ENCODE measurements at regions not wholly inside any gene's neighbourhood (a gene's known extent, or its start where the extent isn't known, plus 50 kb on each side); places are given as distances from the start of the nearest gene placed in this dataset.
"Not testable (repeated sequence)": the region's sequence is repeated elsewhere in the genome, so short reads cannot be mapped to it uniquely, and the experiment has no call there.

DNA sequence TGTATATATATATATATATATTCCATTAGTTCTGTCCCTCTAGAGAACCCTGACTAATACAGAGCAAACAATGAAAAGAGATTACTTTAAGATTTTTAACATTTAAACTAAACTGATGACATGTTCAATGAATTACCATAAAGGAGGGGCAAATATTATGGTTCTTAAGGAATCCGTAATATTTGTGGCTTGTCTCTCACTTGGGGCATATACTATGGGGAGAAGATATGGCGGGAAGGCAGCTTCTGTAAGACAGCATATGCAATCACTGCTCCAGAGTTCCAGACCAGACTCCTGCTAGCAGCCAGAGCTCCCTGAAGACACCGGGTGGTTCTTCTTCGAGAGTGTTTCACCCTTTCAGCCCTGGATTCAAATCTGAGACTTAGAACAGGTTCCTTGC lies 321.1 kb upstream of the NT5E start:
- POLR2A ChIA-PET, result no interaction called here

DNA sequence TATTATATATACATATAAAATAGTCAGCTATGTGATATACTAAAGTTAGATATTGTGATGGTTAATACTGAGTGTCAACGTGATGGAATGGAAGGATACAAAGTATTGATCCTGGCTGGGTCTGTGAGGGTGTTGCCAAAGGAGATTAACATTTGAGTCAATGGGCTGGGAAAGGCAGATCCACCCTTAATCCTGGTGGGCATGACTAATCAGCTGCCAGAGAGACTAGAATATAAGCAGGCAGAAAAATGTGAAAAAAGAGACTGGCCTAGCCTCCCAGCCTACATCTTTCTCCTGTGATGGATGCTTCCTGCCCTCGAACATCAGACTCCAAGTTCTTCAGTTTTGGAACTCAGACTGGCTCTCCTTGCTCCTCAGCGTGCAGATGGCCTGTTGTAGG lies 321.6 kb upstream of the NT5E start:
- DNase-seq (ENCODE audit: low read depth, low spot score); H3K4me3 ChIP-seq (ENCODE audit: low read depth, low read length); POLR2A ChIA-PET: not testable (repeated sequence)
- CTCF ChIA-PET, result interaction anchor here (0.7 to 1.8 kb wide), 5 partner anchors 8 to 350 kb away, joined by 3 to 5 read pairs (median 4); no protein-coding TSS in a partner anchor

More for the DNA sequence above, 321.1 kb upstream of the NT5E start:
- CTCF ChIA-PET, result interaction anchor here (0.7 to 1.4 kb wide), 2 partner anchors 13 to 113 kb away, joined by 3 to 5 read pairs; no protein-coding TSS in a partner anchor
- DNase-seq (ENCODE audit: low read depth, low spot score), result no peak
- no peak for TF ChIP-seq CTCF (IDR thresholded peaks at IDR 0.05; ENCODE audit: insufficient read depth, low read length, missing control alignments)
- H3K4me3 ChIP-seq (ENCODE audit: low read depth, low read length), result no peak overlapping the region

DNA sequence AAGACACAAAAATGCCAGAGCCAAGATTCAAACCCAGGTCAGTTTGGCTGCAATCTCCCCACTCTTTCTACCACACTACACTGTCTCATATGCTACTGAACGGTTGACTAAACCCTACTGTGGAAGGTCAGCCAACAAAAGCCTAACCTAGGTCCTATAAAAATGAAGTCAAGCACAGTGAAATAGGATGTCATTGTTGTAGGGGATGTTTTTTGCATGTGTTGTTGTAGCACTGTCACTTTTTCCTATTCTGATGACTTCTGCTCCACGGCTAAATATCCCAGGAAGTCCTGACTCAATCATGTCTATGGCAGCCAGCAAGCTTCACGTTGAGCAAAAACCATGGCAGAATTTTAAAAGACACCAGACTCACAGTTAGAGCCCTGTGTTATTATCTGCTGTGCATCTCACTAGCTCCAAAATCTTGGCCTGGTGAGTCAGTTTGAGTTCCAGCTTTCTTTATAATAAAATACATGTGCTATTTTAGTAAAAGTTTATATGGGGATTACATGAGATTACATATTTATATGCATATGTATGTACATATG lies 322.1 kb upstream of the NT5E start:
- TF ChIP-seq CTCF (IDR thresholded peaks at IDR 0.05; ENCODE audit: insufficient read depth, low read length, missing control alignments), result no peak
- CTCF ChIA-PET, result interaction anchor here (0.7 to 1.8 kb wide), 6 partner anchors 8 to 349 kb away, joined by 3 to 5 read pairs (median 4); no protein-coding TSS in a partner anchor
- DNase-seq (ENCODE audit: low read depth, low spot score), result no peak
- H3K4me3 ChIP-seq (ENCODE audit: low read depth, low read length), result no peak overlapping the region
- POLR2A ChIA-PET, result no interaction called here

GRCh38 chr6:85127168-85127498 lies 322.8 kb upstream of the NT5E start:
- TF ChIP-seq CTCF (IDR thresholded peaks at IDR 0.05; ENCODE audit: insufficient read depth, low read length, missing control alignments), result no peak
- ChIA-PET CTCF (interaction anchor here (0.8 to 1.8 kb wide), 9 partner anchors 9 to 364 kb away, joined by 3 to 5 read pairs (median 3); no protein-coding TSS in a partner anchor), POLR2A (interaction anchor here (1.3 kb wide), 1 partner anchor 364 kb away, joined by 3 read pairs; no protein-coding TSS in a partner anchor)
- DNase-seq (ENCODE audit: low read depth, low spot score), result no peak
- no peak overlapping the region for H3K4me3 ChIP-seq (ENCODE audit: low read depth, low read length)

DNA sequence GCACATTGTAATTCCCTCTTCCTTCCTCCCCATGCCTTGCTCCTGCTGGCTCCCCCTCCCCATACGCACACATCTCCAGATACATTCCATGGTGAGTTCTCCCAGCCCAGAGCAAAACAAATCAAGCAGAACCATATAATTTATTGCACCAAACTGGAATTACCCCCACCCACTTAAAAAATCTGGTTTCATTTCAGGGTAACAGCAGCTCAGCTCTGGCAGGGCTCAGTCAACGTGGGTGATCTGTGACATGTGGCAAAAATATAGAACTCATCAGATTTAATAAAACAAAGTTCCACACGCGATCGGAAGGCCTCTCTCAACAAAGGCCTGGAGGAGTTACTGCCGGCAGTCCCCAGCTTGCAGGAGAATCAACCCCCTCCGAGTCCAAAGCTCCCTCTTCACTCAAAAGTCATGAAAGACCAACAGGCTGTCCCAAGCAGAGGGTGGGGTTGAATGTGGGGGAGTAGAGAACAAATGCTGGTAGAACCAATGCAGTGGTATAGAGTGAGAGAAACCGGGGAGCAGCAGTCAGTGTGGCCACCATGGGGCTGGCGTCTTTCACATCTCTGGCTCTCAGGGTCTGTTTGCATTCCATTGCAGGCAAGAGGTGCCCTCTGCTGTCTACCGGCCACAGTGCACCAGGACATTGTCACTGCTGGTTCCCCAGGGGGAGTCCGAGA lies 323.3 kb upstream of the NT5E start:
- ChIA-PET POLR2A (interaction anchor here (1.3 kb wide), 1 partner anchor 364 kb away, joined by 3 read pairs; no protein-coding TSS in a partner anchor), CTCF (interaction anchor here (0.6 to 1.8 kb wide), 11 partner anchors 10 to 364 kb away, joined by 3 to 5 read pairs (median 3); no protein-coding TSS in a partner anchor)
- TF ChIP-seq CTCF (IDR thresholded peaks at IDR 0.05; ENCODE audit: insufficient read depth, low read length, missing control alignments), result peak; percentile 86
- DNase-seq (ENCODE audit: low read depth, low spot score), result no peak
- peak overlapping the region; percentile 19 for H3K4me3 ChIP-seq (ENCODE audit: low read depth, low read length)

- no peak overlapping the region for H3K4me3 ChIP-seq (ENCODE audit: low read depth, low read length)
- no peak for DNase-seq (ENCODE audit: low read depth, low spot score)
- ChIA-PET CTCF (interaction anchor here (1.6 to 1.9 kb wide), 2 partner anchors 351 to 363 kb away, joined by 4 to 9 read pairs; no protein-coding TSS in a partner anchor), POLR2A (no interaction called here)
- no peak for TF ChIP-seq CTCF (IDR thresholded peaks at IDR 0.05; ENCODE audit: insufficient read depth, low read length, missing control alignments)
Measured at GRCh38 chr6:85125526-85125925, 324.4 kb upstream of the NT5E start.

Measured in AG04449 (cell line).